ENCODE measurements at regions not wholly inside any gene's neighbourhood (a gene's known extent, or its start where the extent isn't known, plus 50 kb on each side); places are given as distances from the start of the nearest gene placed in this dataset.

GRCh38 chr6:3918469-3918868 is 69.3 kb downstream of the FAM50B start:
- WGBS, 5 donors: 88 to 95% (median 89%) methylated on average over 5 of the region's 5 CpGs
- no peak overlapping the region for H3K27ac ChIP-seq
- no peak for TF ChIP-seq POLR2A (IDR thresholded peaks at IDR 0.05)
- no peak for TF ChIP-seq POLR2AphosphoS5 (IDR thresholded peaks at IDR 0.05)
- no peak for TF ChIP-seq CTCF (IDR thresholded peaks at IDR 0.05 in 8 of 11, conservative IDR thresholded peaks at IDR 0.05 in 3 of 11)
- H3K4me1 ChIP-seq: peaks cover 0 to 11% (median 4%) of the 10 kb centered on the region in 6 donors
- H3K4me3 ChIP-seq: no peak overlapping the region
- DNase-seq: no peak
- H3K36me3 ChIP-seq: no peaks in the 10 kb centered on the region
- intact Hi-C loops (cut with DNase I; ENCODE audit: low total_unique reads): no loop called here
- no peaks in the 10 kb centered on the region for H3K9me3 ChIP-seq
- peaks cover 0 to 43% (median 0%) of the 10 kb centered on the region in 7 donors for H3K27me3 ChIP-seq (replicated peaks in 1 of 7)

GRCh38 chr6:3919130-3919628 is 70.0 kb downstream of the FAM50B start:
- no peak for DNase-seq
- TF ChIP-seq CTCF (IDR thresholded peaks at IDR 0.05 in 8 of 11, conservative IDR thresholded peaks at IDR 0.05 in 3 of 11): no peak
- TF ChIP-seq POLR2A (IDR thresholded peaks at IDR 0.05): no peak
- TF ChIP-seq POLR2AphosphoS5 (IDR thresholded peaks at IDR 0.05): no peak
- 70 to 79% (median 78%) methylated on average over 6 of the region's 6 CpGs for WGBS, 5 donors
- Histone ChIP-seq H3K27me3 (replicated peaks in 1 of 7) (peaks cover 0 to 36% (median 0%) of the 10 kb centered on the region in 7 donors), H3K4me1 (peaks cover 0 to 11% (median 4%) of the 10 kb centered on the region in 6 donors), H3K27ac (no peak overlapping the region), H3K9me3 (no peaks in the 10 kb centered on the region), H3K4me3 (no peak overlapping the region), H3K36me3 (no peaks in the 10 kb centered on the region)
- intact Hi-C loops (cut with DNase I; ENCODE audit: low total_unique reads): no loop called here

GRCh38 chr6:3919849-3920248 is 70.7 kb downstream of the FAM50B start:
- Histone ChIP-seq H3K4me1 (peaks cover 0 to 11% (median 4%) of the 10 kb centered on the region in 6 donors), H3K27ac (no peak overlapping the region), H3K9me3 (no peaks in the 10 kb centered on the region), H3K27me3 (replicated peaks in 1 of 7) (peaks cover 0 to 35% (median 0%) of the 10 kb centered on the region in 7 donors), H3K4me3 (no peak overlapping the region), H3K36me3 (no peaks in the 10 kb centered on the region)
- WGBS, 5 donors: 78 to 91% (median 84%) methylated on average over 8 of the region's 8 CpGs
- no peak for DNase-seq
- TF ChIP-seq CTCF (IDR thresholded peaks at IDR 0.05 in 8 of 11, conservative IDR thresholded peaks at IDR 0.05 in 3 of 11) (no peak), POLR2A (IDR thresholded peaks at IDR 0.05) (no peak), POLR2AphosphoS5 (IDR thresholded peaks at IDR 0.05) (no peak)
- intact Hi-C loops (cut with DNase I; ENCODE audit: low total_unique reads): no loop called here

GRCh38 chr6:3920321-3920720 is 71.1 kb downstream of the FAM50B start:
- no peak overlapping the region for H3K27ac ChIP-seq
- 79 to 87% (median 82%) methylated on average over 6 of the region's 6 CpGs for WGBS, 5 donors
- H3K9me3 ChIP-seq: no peaks in the 10 kb centered on the region
- DNase-seq: no peak
- no peak overlapping the region for H3K4me3 ChIP-seq
- no peaks in the 10 kb centered on the region for H3K36me3 ChIP-seq
- intact Hi-C loops (cut with DNase I; ENCODE audit: low total_unique reads): no loop called here
- TF ChIP-seq POLR2AphosphoS5 (IDR thresholded peaks at IDR 0.05): no peak
- TF ChIP-seq CTCF (IDR thresholded peaks at IDR 0.05 in 8 of 11, conservative IDR thresholded peaks at IDR 0.05 in 3 of 11): no peak
- no peak for TF ChIP-seq POLR2A (IDR thresholded peaks at IDR 0.05)
- H3K4me1 ChIP-seq: peaks cover 0 to 10% (median 3%) of the 10 kb centered on the region in 6 donors
- H3K27me3 ChIP-seq (replicated peaks in 1 of 7): peaks cover 0 to 31% (median 0%) of the 10 kb centered on the region in 7 donors
